Esophagus squamous epithelium (tissue), 5 donors: ENCODE measurements at regions not wholly inside any gene's neighbourhood (a gene's known extent, or its start where the extent isn't known, plus 50 kb on each side); places are given as distances from the start of the nearest gene placed in this dataset.
A peak's percentile ranks its signal among the peaks of the same experiment; 100 is the strongest.
"Not testable (repeated sequence)": the region's sequence is repeated elsewhere in the genome, so short reads cannot be mapped to it uniquely, and the experiment has no call there.

Source experiments
- DNase-seq: peaks from one replicate; lab custom pipeline; 2025; lab: John Stamatoyannopoulos, UW
- H3K27ac ChIP-seq, 4 donors: fragments of 200-600 bp; sonication (generic); one replicate each; pipeline ENCODE4 v1.5.1; 2016 to 2019; ENCODE audit warnings: mild to moderate bottlenecking in 1 of 4
- H3K27me3 ChIP-seq, 4 donors: fragments of 200-600 bp; sonication (generic); 1 replicate in 3 of 4; 2 replicates in 1 of 4; pipeline versions ENCODE4 v1.5.1 to v1.6.0; 2017 to 2021; ENCODE audit warnings: antibody characterized with exemption in 1 of 4
- H3K36me3 ChIP-seq, 3 donors: fragments of 200-600 bp; sonication (generic); one replicate each; pipeline ENCODE4 v1.5.1; 2016 to 2019
- H3K4me1 ChIP-seq, 3 donors: fragments of 200-600 bp; sonication (generic); one replicate each; pipeline ENCODE4 v1.5.1; 2017 to 2019
- H3K4me3 ChIP-seq, 4 donors: fragments of 200-600 bp; sonication (generic); 1 replicate in 3 of 4; 2 replicates in 1 of 4; pipeline ENCODE4 v1.5.1; 2016 to 2019; ENCODE audit warnings: mild to moderate bottlenecking in 2 of 4, moderate library complexity in 1 of 4
- H3K9me3 ChIP-seq, 3 donors: fragments of 200-600 bp; sonication (generic); one replicate each; pipeline ENCODE4 v1.5.1; 2016 to 2019
- POLR2A ChIP-seq, 4 donors: fragments of 450-650 bp; IDR thresholded peaks; one replicate each; pipeline ENCODE4 v1.6.1; 2017; ENCODE audit warnings: antibody characterized with exemption in 4 of 4, mild to moderate bottlenecking in 4 of 4, moderate library complexity in 3 of 4
- WGBS, 2 donors: methylation state at CpG; one replicate each; pipeline ENCODE4 v1.1.5; 2018; 5-methylcytosine and 5-hydroxymethylcytosine counted together
- intact Hi-C: fragments of 100-400 bp; cut with DNase I; formaldehyde crosslinking; loops from one replicate; pipeline ENCODE4 v1.15.0; 2022
- TF ChIP-seq, protein P1 (sequence below), 6 experiments: fragments of 450-650 bp in 4 of 6; fragments of 200-600 bp in 2 of 6; sonication (generic) in 2 of 6; IDR thresholded peaks; one replicate each; pipeline ENCODE4 v1.5.1; 2016 to 2019; ENCODE audit warnings: antibody characterized with exemption in 6 of 6, mild to moderate bottlenecking in 4 of 6, moderate library complexity in 4 of 6
- donor health status: DM: yes; HTN: yes; CAD: no.

DNA sequence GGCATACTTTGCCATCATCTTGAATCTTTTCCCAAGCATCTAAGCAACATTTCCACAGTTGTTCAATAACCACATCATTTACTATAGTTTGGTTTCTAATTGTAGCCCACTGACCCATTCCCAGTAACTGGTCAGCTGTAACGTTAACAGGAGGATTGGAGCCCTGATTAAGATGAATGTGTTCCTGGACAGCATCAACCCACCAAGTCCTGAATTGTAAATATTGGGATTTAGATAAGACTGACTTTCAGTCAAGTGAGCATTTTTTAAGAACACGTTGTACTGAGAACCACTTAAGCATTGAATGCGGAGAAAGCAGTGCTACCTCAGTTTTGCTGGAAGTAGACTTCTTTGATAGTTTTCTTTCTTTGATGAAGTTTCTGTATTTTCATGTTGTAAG is 53.3 kb upstream of the ARL4D start:
- H3K4me3 ChIP-seq, H3K27ac ChIP-seq, DNase-seq, H3K36me3 ChIP-seq, H3K27me3 ChIP-seq, intact Hi-C loops, H3K4me1 ChIP-seq: not testable (repeated sequence)
- WGBS, 2 donors = 81 to 86% methylated on average over 3 of the region's 3 CpGs
- H3K9me3 ChIP-seq = peaks cover 7 to 32% (median 29%) of the 10 kb centered on the region in 3 donors

DNA sequence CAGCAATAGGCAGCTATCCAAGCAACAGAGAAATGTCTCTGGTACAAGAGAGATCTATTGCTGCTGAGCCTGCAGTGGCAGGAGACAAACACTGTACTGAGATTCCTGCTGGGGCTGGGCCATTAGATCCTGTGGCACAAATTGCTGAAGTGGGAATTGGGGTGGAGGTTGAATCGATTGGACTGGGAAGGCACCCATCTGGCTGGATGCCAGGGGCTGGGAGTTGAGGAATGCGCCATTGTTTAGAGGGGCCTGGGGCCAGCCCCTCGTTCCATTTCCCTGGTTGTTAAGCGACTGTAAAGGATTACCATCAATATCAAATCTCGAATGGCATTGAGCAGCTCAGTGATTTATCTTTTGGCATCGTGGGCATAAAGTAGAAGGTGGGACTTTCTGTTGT is 54.1 kb upstream of the ARL4D start:
- TF ChIP-seq POLR2A (IDR thresholded peaks at IDR 0.05) = no peak
- TF ChIP-seq, protein P1, sequence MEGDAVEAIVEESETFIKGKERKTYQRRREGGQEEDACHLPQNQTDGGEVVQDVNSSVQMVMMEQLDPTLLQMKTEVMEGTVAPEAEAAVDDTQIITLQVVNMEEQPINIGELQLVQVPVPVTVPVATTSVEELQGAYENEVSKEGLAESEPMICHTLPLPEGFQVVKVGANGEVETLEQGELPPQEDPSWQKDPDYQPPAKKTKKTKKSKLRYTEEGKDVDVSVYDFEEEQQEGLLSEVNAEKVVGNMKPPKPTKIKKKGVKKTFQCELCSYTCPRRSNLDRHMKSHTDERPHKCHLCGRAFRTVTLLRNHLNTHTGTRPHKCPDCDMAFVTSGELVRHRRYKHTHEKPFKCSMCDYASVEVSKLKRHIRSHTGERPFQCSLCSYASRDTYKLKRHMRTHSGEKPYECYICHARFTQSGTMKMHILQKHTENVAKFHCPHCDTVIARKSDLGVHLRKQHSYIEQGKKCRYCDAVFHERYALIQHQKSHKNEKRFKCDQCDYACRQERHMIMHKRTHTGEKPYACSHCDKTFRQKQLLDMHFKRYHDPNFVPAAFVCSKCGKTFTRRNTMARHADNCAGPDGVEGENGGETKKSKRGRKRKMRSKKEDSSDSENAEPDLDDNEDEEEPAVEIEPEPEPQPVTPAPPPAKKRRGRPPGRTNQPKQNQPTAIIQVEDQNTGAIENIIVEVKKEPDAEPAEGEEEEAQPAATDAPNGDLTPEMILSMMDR (IDR thresholded peaks at IDR 0.05) = no peak
- peaks cover 7 to 29% (median 26%) of the 10 kb centered on the region in 3 donors for H3K9me3 ChIP-seq
- WGBS, 2 donors = 77% methylated on average over 3 to 6 of the region's 6 CpGs
- H3K27me3 ChIP-seq = no peaks in the 10 kb centered on the region
- H3K27ac ChIP-seq = no peak overlapping the region
- intact Hi-C loops = no loop called here
- H3K4me1 ChIP-seq = peaks cover 0 to 6% (median 0%) of the 10 kb centered on the region in 3 donors
- H3K4me3 ChIP-seq = no peak overlapping the region
- no peak for DNase-seq
- H3K36me3 ChIP-seq = no peaks in the 10 kb centered on the region

DNA sequence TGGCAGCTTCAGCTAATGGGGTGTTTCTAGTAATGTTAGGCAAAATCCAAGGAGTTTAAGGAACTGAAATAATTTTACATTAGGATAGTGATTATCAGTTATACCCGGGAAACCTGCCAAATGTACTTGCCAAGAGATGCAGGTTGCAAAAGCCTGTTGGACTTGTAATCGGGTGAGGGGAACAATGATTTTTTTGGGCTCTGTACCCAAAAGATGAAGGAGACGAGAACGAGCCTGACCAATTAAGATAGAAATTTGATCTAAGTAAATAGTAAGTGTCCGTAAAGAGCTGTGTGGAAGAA is 56.3 kb upstream of the ARL4D start:
- peaks cover 0 to 7% (median 5%) of the 10 kb centered on the region in 3 donors for H3K9me3 ChIP-seq
- H3K36me3 ChIP-seq = no peaks in the 10 kb centered on the region
- peaks cover 0 to 20% (median 4%) of the 10 kb centered on the region in 3 donors for H3K4me1 ChIP-seq
- WGBS, 2 donors = 29 to 46% methylated on average over 5 of the region's 5 CpGs
- H3K4me3 ChIP-seq = no peak overlapping the region
- TF ChIP-seq, protein P1 (IDR thresholded peaks at IDR 0.05) = no peak
- no peak for TF ChIP-seq POLR2A (IDR thresholded peaks at IDR 0.05)
- no peaks in the 10 kb centered on the region for H3K27me3 ChIP-seq
- intact Hi-C loops = no loop called here
- no peak overlapping the region for H3K27ac ChIP-seq
- no peak for DNase-seq

DNA sequence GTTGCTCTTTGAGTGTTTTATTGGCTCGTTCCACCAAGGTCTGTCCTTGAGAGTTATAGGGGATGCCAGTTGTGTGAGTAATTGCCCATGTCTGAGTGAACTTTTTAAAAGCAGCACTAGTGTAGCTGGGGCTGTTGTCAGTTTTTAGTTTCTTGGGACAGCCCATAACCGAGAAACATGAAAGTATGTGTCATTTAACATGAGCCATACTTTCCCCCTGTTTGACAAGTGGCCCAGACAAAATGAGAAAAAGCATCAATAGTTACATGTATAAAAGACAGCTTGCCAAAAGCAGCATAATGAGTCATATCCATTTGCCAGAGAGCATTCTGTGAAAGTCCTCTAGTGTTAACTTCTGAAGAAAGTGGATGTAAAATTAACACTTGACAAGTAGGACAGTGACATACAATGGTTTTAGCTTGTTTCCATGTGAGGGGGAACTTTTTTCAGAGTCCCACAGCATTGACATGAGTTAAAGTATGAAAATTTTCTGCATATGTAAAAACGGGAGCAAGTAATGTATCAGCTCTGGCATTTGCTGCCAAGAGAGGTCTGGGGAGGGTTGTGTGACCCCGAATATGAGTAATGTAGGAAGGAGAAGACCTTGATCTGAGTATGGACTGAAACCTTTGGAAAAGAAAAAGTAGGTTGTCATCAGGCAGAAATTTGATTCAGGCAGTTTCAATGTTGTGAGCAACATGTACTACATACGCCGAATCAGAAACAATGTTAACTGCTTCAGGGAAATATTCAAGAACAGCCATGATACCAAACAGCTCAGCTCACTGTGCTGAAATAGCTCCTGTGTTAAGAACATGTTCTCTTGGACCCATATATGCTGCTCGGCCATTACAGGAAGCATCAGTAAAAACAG is 56.8 kb upstream of the ARL4D start:
- TF ChIP-seq, protein P1 (IDR thresholded peaks at IDR 0.05) = no peak
- no peak for TF ChIP-seq POLR2A (IDR thresholded peaks at IDR 0.05)

DNA sequence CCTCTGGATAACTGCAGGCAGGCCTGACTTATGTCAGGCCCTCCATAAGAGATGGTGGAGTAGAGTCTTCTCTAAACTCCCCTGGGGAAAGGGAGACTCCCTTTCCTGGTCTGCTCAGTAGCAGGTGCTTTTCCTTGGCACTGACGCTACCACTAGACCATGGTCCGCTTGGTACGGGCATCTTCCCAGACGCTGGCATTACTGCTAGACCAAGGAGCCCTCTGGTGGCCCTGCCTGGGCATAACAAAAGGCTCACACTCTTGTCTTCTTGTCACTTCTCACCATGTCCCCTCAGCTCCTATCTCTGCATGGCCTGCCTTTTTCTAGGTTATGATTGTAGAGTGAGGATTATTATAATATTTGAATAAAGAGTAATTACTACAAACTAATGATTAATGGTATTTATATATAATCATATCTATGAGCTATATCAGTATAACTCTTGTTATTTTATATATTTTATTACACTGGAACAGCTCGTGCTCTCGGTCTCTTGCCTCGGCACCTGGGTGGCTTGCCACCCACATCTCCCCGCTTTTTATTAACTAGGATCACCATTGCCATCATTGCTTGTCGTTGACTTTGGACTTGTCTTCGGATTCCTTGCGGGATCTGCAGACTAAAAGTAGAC is 59.8 kb upstream of the ARL4D start:
- TF ChIP-seq, protein P1 (IDR thresholded peaks at IDR 0.05) = peak in 5 of 6 experiments; percentile 60 to 76 (median 71)
- no peak for TF ChIP-seq POLR2A (IDR thresholded peaks at IDR 0.05)
- no peak for DNase-seq
- Histone ChIP-seq H3K36me3 (no peaks in the 10 kb centered on the region), H3K27me3 (no peaks in the 10 kb centered on the region), H3K4me1 (peaks cover 0 to 35% (median 5%) of the 10 kb centered on the region in 3 donors), H3K9me3 (no peaks in the 10 kb centered on the region), H3K27ac (no peak overlapping the region), H3K4me3 (no peak overlapping the region)
- intact Hi-C loops = no loop called here
- WGBS, 2 donors = 53 to 57% methylated on average over 10 to 11 of the region's 11 CpGs

More for the DNA sequence above, 56.8 kb upstream of the ARL4D start:
- H3K4me1 ChIP-seq = peaks cover 0 to 24% (median 4%) of the 10 kb centered on the region in 3 donors
- H3K36me3 ChIP-seq = no peaks in the 10 kb centered on the region
- H3K27me3 ChIP-seq = no peaks in the 10 kb centered on the region
- 32 to 36% methylated on average over 7 of the region's 7 CpGs for WGBS, 2 donors
- H3K9me3 ChIP-seq = peaks cover 0 to 1% (median 0%) of the 10 kb centered on the region in 3 donors
- H3K27ac ChIP-seq = no peak overlapping the region
- DNase-seq = no peak
- H3K4me3 ChIP-seq = no peak overlapping the region
- intact Hi-C loops = no loop called here
